GM23338 (cell line): ENCODE measurements at regions not wholly inside any gene's neighbourhood (a gene's known extent, or its start where the extent isn't known, plus 50 kb on each side); places are given as distances from the start of the nearest gene placed in this dataset.

ENCODE experiments used
- ATAC-seq: fragments of 200-7000 bp; cut with Tn5 transposase; 3 replicates; pipeline ENCODE4 v1.9.1; 2020
- DNase-seq: peaks from one replicate; pipeline ENCODE4 v3.0.0-alpha.2; 2015; ENCODE audit warnings: low spot score
- H2AFZ ChIP-seq: fragments of 200-600 bp; sonication (generic); 2 replicates; pipeline ENCODE4 v1.8.0; 2016; ENCODE audit warnings: antibody characterized with exemption, mild to moderate bottlenecking, moderate library complexity
- H3F3A ChIP-seq: fragments of 200-600 bp; sonication (generic); replicated peaks from 2 replicates; pipeline ENCODE4 v1.8.0; 2017; ENCODE audit warnings: antibody characterized with exemption, mixed run types, low read depth
- H3K27ac ChIP-seq: fragments of 200-600 bp; sonication (generic); 2 replicates; pipeline ENCODE4 v1.6.1; 2016; ENCODE audit warnings: low read depth
- H3K27me3 ChIP-seq: fragments of 200-600 bp; sonication (generic); 2 replicates; pipeline ENCODE4 v1.8.0; 2016; ENCODE audit warnings: mild to moderate bottlenecking, mixed run types, moderate library complexity; ENCODE audit not compliant: insufficient read depth
- H3K36me3 ChIP-seq: fragments of 200-600 bp; sonication (generic); 2 replicates; pipeline ENCODE4 v1.8.0; 2016; ENCODE audit warnings: mild to moderate bottlenecking; ENCODE audit not compliant: insufficient read depth
- H3K4me1 ChIP-seq: fragments of 200-600 bp; sonication (generic); 2 replicates; pipeline ENCODE4 v1.8.0; 2016; ENCODE audit warnings: mild to moderate bottlenecking, moderate library complexity; ENCODE audit not compliant: insufficient read depth
- H3K4me2 ChIP-seq: fragments of 200-600 bp; sonication (generic); 2 replicates; pipeline ENCODE4 v1.7.1; 2017; ENCODE audit warnings: mixed run types
- H3K4me3 ChIP-seq: fragments of 200-600 bp; sonication (generic); 2 replicates; pipeline ENCODE4 v1.6.1; 2016; ENCODE audit warnings: mixed run types
- H3K79me2 ChIP-seq: fragments of 200-600 bp; sonication (generic); replicated peaks from 2 replicates; pipeline ENCODE4 v1.8.0; 2017; ENCODE audit warnings: mild to moderate bottlenecking; ENCODE audit not compliant: insufficient read depth
- H3K9me2 ChIP-seq: fragments of 200-600 bp; sonication (generic); 2 replicates; pipeline ENCODE4 v1.8.0; 2017; ENCODE audit not compliant: insufficient read depth
- H4K20me1 ChIP-seq: fragments of 200-600 bp; sonication (generic); replicated peaks from 2 replicates; pipeline ENCODE4 v1.8.0; 2017; ENCODE audit warnings: mild to moderate bottlenecking; ENCODE audit not compliant: insufficient read depth
- H3K27ac Mint-ChIP-seq: 2 replicates; pipeline ENCODE4 v1.8.0; 2020; ENCODE audit warnings: inconsistent platforms, mild to moderate bottlenecking, moderate library complexity, mixed read lengths
- H3K27me3 Mint-ChIP-seq: 3 replicates; pipeline ENCODE4 v1.8.0; 2022; ENCODE audit warnings: low read depth, mild to moderate bottlenecking, moderate library complexity, mixed read lengths, inconsistent platforms; ENCODE audit not compliant: insufficient read depth, poor library complexity
- H3K36me3 Mint-ChIP-seq: 3 replicates; pipeline ENCODE4 v1.8.0; 2021; ENCODE audit warnings: low read depth, mild to moderate bottlenecking, inconsistent platforms, moderate library complexity, mixed read lengths
- H3K4me1 Mint-ChIP-seq: 3 replicates; pipeline ENCODE4 v1.8.0; 2020; ENCODE audit warnings: mild to moderate bottlenecking, inconsistent platforms, mixed read lengths
- H3K4me3 Mint-ChIP-seq: 3 replicates; pipeline ENCODE4 v1.8.0; 2021; ENCODE audit warnings: moderate library complexity, mild to moderate bottlenecking, inconsistent platforms, mixed read lengths
- H3K9me3 Mint-ChIP-seq: 3 replicates; pipeline ENCODE4 v1.8.0; 2020; ENCODE audit warnings: moderate library complexity, mild to moderate bottlenecking, inconsistent platforms, mixed read lengths
- CREB1 ChIP-seq: fragments of 250-450 bp; sonication (Bioruptor Pico); IDR thresholded peaks from 2 replicates; pipeline ENCODE4 v1.5.0; 2020; ENCODE audit warnings: low read depth, mild to moderate bottlenecking, moderate library complexity
- EZH2 ChIP-seq: fragments of 200-600 bp; sonication (generic); IDR thresholded peaks from one replicate; pipeline ENCODE4 v1.8.0; 2017; ENCODE audit warnings: antibody characterized with exemption, mild to moderate bottlenecking, low read depth; ENCODE audit not compliant: unreplicated experiment
- EZH2phosphoT487 ChIP-seq: fragments of 200-600 bp; sonication (generic); IDR thresholded peaks from one replicate; pipeline ENCODE4 v1.8.1; 2018; ENCODE audit warnings: antibody characterized with exemption; ENCODE audit not compliant: unreplicated experiment
- JUNB ChIP-seq: IDR thresholded peaks from one replicate; pipeline ENCODE4 v1.6.1; 2016; ENCODE audit warnings: antibody characterized with exemption; ENCODE audit not compliant: unreplicated experiment
- NANOG ChIP-seq: IDR thresholded peaks from 2 replicates; pipeline ENCODE4 v1.6.1; 2016; ENCODE audit warnings: antibody characterized with exemption, borderline replicate concordance
- POLR2AphosphoS5 ChIP-seq: IDR thresholded peaks from 2 replicates; pipeline ENCODE4 v1.6.1; 2016; ENCODE audit warnings: antibody characterized with exemption, low read depth
- STAT1 ChIP-seq: IDR thresholded peaks from one replicate; pipeline ENCODE4 v1.6.1; 2016; ENCODE audit warnings: antibody characterized with exemption; ENCODE audit not compliant: unreplicated experiment
- ZNF114 ChIP-seq: fragments of 250-450 bp; sonication (Bioruptor Pico); IDR thresholded peaks from 2 replicates; pipeline ENCODE4 v1.5.0; 2020; ENCODE audit warnings: mild to moderate bottlenecking, moderate library complexity
- ZNF331 ChIP-seq: fragments of 250-450 bp; sonication (Bioruptor Pico); IDR thresholded peaks from 2 replicates; pipeline ENCODE4 v1.5.0; 2020; ENCODE audit warnings: low read depth, mild to moderate bottlenecking, moderate library complexity
- TF ChIP-seq, protein P1 (sequence below): IDR thresholded peaks from 2 replicates; pipeline ENCODE4 v1.6.1; 2016; ENCODE audit warnings: antibody characterized with exemption
- TF ChIP-seq, protein P2 (sequence below): fragments of 250-450 bp; sonication (Bioruptor Pico); IDR thresholded peaks from 2 replicates; pipeline ENCODE4 v1.5.0; 2020; ENCODE audit warnings: mild to moderate bottlenecking, moderate library complexity
- TF ChIP-seq, protein P3 (sequence below), 2 experiments: fragments of 200-600 bp in 1 of 2; sonication (generic) in 1 of 2; conservative IDR thresholded peaks; 2 replicates each; pipeline versions ENCODE4 v1.5.1 to v1.6.1; 2016 to 2017; ENCODE audit warnings: antibody characterized with exemption in 2 of 2, low read depth in 2 of 2, mild to moderate bottlenecking in 2 of 2, moderate library complexity in 1 of 2
- TF ChIP-seq, protein P4 (sequence below): IDR thresholded peaks from one replicate; pipeline ENCODE4 v1.6.1; 2018; ENCODE audit warnings: antibody characterized with exemption; ENCODE audit not compliant: unreplicated experiment

DNA sequence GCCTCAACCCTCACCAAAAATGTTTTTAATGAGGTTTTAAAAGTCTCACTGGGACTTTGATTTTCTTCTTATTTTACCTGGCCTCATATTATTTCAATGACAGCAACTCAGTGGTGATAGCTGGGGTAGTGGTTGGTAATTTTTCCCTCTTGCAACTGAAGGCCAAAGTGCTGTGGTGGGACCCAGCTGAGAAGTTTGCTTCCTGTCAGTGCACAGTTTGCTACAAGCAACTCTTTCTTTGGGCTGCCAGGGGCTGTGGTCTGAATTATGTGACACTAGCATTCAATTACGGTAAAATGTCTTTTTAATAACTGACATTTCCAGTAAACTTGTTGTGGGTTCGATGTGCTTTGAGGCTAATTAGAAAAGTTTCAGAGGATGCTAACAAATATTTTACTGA is 65.3 kb downstream of the IFNG start:
- no peaks in the 10 kb centered on the region for H4K20me1 ChIP-seq
- TF ChIP-seq JUNB, result no peak
- no peak for TF ChIP-seq CREB1
- TF ChIP-seq POLR2AphosphoS5, result no peak
- TF ChIP-seq, protein P1, sequence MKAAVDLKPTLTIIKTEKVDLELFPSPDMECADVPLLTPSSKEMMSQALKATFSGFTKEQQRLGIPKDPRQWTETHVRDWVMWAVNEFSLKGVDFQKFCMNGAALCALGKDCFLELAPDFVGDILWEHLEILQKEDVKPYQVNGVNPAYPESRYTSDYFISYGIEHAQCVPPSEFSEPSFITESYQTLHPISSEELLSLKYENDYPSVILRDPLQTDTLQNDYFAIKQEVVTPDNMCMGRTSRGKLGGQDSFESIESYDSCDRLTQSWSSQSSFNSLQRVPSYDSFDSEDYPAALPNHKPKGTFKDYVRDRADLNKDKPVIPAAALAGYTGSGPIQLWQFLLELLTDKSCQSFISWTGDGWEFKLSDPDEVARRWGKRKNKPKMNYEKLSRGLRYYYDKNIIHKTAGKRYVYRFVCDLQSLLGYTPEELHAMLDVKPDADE, result no peak
- no peak for TF ChIP-seq ZNF331 (CRISPR knock-in tag)
- TF ChIP-seq, protein P2, sequence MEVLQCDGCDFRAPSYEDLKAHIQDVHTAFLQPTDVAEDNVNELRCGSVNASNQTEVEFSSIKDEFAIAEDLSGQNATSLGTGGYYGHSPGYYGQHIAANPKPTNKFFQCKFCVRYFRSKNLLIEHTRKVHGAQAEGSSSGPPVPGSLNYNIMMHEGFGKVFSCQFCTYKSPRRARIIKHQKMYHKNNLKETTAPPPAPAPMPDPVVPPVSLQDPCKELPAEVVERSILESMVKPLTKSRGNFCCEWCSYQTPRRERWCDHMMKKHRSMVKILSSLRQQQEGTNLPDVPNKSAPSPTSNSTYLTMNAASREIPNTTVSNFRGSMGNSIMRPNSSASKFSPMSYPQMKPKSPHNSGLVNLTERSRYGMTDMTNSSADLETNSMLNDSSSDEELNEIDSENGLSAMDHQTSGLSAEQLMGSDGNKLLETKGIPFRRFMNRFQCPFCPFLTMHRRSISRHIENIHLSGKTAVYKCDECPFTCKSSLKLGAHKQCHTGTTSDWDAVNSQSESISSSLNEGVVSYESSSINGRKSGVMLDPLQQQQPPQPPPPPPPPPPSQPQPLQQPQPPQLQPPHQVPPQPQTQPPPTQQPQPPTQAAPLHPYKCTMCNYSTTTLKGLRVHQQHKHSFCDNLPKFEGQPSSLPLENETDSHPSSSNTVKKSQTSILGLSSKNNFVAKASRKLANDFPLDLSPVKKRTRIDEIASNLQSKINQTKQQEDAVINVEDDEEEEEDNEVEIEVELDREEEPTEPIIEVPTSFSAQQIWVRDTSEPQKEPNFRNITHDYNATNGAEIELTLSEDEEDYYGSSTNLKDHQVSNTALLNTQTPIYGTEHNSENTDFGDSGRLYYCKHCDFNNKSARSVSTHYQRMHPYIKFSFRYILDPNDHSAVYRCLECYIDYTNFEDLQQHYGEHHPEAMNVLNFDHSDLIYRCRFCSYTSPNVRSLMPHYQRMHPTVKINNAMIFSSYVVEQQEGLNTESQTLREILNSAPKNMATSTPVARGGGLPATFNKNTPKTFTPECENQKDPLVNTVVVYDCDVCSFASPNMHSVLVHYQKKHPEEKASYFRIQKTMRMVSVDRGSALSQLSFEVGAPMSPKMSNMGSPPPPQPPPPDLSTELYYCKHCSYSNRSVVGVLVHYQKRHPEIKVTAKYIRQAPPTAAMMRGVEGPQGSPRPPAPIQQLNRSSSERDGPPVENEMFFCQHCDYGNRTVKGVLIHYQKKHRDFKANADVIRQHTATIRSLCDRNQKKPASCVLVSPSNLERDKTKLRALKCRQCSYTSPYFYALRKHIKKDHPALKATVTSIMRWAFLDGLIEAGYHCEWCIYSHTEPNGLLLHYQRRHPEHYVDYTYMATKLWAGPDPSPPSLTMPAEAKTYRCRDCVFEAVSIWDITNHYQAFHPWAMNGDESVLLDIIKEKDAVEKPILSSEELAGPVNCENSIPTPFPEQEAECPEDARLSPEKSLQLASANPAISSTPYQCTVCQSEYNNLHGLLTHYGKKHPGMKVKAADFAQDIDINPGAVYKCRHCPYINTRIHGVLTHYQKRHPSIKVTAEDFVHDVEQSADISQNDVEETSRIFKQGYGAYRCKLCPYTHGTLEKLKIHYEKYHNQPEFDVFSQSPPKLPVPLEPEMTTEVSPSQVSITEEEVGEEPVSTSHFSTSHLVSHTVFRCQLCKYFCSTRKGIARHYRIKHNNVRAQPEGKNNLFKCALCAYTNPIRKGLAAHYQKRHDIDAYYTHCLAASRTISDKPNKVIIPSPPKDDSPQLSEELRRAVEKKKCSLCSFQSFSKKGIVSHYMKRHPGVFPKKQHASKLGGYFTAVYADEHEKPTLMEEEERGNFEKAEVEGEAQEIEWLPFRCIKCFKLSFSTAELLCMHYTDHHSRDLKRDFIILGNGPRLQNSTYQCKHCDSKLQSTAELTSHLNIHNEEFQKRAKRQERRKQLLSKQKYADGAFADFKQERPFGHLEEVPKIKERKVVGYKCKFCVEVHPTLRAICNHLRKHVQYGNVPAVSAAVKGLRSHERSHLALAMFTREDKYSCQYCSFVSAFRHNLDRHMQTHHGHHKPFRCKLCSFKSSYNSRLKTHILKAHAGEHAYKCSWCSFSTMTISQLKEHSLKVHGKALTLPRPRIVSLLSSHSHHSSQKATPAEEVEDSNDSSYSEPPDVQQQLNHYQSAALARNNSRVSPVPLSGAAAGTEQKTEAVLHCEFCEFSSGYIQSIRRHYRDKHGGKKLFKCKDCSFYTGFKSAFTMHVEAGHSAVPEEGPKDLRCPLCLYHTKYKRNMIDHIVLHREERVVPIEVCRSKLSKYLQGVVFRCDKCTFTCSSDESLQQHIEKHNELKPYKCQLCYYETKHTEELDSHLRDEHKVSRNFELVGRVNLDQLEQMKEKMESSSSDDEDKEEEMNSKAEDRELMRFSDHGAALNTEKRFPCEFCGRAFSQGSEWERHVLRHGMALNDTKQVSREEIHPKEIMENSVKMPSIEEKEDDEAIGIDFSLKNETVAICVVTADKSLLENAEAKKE (CRISPR knock-in tag), result no peak
- TF ChIP-seq EZH2phosphoT487, result no peak
- no peak for TF ChIP-seq EZH2
- TF ChIP-seq, protein P3, sequence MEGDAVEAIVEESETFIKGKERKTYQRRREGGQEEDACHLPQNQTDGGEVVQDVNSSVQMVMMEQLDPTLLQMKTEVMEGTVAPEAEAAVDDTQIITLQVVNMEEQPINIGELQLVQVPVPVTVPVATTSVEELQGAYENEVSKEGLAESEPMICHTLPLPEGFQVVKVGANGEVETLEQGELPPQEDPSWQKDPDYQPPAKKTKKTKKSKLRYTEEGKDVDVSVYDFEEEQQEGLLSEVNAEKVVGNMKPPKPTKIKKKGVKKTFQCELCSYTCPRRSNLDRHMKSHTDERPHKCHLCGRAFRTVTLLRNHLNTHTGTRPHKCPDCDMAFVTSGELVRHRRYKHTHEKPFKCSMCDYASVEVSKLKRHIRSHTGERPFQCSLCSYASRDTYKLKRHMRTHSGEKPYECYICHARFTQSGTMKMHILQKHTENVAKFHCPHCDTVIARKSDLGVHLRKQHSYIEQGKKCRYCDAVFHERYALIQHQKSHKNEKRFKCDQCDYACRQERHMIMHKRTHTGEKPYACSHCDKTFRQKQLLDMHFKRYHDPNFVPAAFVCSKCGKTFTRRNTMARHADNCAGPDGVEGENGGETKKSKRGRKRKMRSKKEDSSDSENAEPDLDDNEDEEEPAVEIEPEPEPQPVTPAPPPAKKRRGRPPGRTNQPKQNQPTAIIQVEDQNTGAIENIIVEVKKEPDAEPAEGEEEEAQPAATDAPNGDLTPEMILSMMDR (conservative IDR thresholded peaks at IDR 0.05; ENCODE audit: low read depth in 2 of 2), result no peak
- no peak for TF ChIP-seq STAT1
- TF ChIP-seq NANOG, result no peak
- no peak for TF ChIP-seq ZNF114 (CRISPR knock-in tag)
- TF ChIP-seq, protein P4, sequence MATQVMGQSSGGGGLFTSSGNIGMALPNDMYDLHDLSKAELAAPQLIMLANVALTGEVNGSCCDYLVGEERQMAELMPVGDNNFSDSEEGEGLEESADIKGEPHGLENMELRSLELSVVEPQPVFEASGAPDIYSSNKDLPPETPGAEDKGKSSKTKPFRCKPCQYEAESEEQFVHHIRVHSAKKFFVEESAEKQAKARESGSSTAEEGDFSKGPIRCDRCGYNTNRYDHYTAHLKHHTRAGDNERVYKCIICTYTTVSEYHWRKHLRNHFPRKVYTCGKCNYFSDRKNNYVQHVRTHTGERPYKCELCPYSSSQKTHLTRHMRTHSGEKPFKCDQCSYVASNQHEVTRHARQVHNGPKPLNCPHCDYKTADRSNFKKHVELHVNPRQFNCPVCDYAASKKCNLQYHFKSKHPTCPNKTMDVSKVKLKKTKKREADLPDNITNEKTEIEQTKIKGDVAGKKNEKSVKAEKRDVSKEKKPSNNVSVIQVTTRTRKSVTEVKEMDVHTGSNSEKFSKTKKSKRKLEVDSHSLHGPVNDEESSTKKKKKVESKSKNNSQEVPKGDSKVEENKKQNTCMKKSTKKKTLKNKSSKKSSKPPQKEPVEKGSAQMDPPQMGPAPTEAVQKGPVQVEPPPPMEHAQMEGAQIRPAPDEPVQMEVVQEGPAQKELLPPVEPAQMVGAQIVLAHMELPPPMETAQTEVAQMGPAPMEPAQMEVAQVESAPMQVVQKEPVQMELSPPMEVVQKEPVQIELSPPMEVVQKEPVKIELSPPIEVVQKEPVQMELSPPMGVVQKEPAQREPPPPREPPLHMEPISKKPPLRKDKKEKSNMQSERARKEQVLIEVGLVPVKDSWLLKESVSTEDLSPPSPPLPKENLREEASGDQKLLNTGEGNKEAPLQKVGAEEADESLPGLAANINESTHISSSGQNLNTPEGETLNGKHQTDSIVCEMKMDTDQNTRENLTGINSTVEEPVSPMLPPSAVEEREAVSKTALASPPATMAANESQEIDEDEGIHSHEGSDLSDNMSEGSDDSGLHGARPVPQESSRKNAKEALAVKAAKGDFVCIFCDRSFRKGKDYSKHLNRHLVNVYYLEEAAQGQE, result no peak

More for the DNA sequence above, 65.3 kb downstream of the IFNG start:
- Mint-ChIP-seq H3K4me1 (peaks cover 8% of the 10 kb centered on the region), H3K36me3 (peaks cover 4% of the 10 kb centered on the region; the same call in 1 of the 3 replicates), H3K27ac (no peak overlapping the region), H3K27me3 (no peaks in the 10 kb centered on the region), H3K9me3 (peaks cover 9% of the 10 kb centered on the region), H3K4me3 (no peak overlapping the region)
- H3K36me3 ChIP-seq, result no peaks in the 10 kb centered on the region
- no peak overlapping the region for H3K4me2 ChIP-seq
- no peaks in the 10 kb centered on the region for H3F3A ChIP-seq
- no peak overlapping the region for H3K4me3 ChIP-seq
- no peak overlapping the region for H3K27ac ChIP-seq
- DNase-seq (no peak), ATAC-seq (no peak)
- no peak overlapping the region for H2AFZ ChIP-seq
- H3K79me2 ChIP-seq, result no peaks in the 10 kb centered on the region
- H3K9me2 ChIP-seq, result 0 out of 2 replicates have a peak, but pooled peaks cover 3% of the 10 kb centered on the region
- no peaks in the 10 kb centered on the region for H3K27me3 ChIP-seq
- no peaks in the 10 kb centered on the region for H3K4me1 ChIP-seq
